HEK293 (cell line): ENCODE measurements at regions not wholly inside any gene's neighbourhood (a gene's known extent, or its start where the extent isn't known, plus 50 kb on each side); places are given as distances from the start of the nearest gene placed in this dataset.

Source experiments
- CTCF ChIP-seq: fragments of 450-650 bp; formaldehyde crosslinking; IDR thresholded peaks from 2 replicates; pipeline ENCODE4 v1.5.1; 2016; ENCODE audit warnings: missing biosample characterization, missing genetic modification characterization
- HOXA7 ChIP-seq: sonication (generic); formaldehyde crosslinking; IDR thresholded peaks from 2 replicates; pipeline ENCODE4 v1.8.1; 2022; ENCODE audit warnings: missing genetic modification reagents, borderline replicate concordance
- ZEB2 ChIP-seq: fragments of 450-650 bp; formaldehyde crosslinking; IDR thresholded peaks from 2 replicates; pipeline ENCODE4 v1.5.1; 2016; ENCODE audit warnings: missing biosample characterization, missing genetic modification characterization
- ZNF138 ChIP-seq: fragments of 450-650 bp; formaldehyde crosslinking; IDR thresholded peaks from 2 replicates; pipeline ENCODE4 v1.5.1; 2016; ENCODE audit warnings: missing biosample characterization, missing genetic modification characterization, borderline replicate concordance
- ZNF24 ChIP-seq: fragments of 450-650 bp; formaldehyde crosslinking; IDR thresholded peaks from 2 replicates; pipeline ENCODE4 v1.5.1; 2016; ENCODE audit warnings: missing biosample characterization, missing genetic modification characterization
- ZNF658 ChIP-seq: fragments of 450-650 bp; formaldehyde crosslinking; IDR thresholded peaks from 2 replicates; pipeline ENCODE4; 2016; ENCODE audit warnings: missing biosample characterization, missing genetic modification characterization
- ZNF776 ChIP-seq: fragments of 450-650 bp; formaldehyde crosslinking; IDR thresholded peaks from 2 replicates; pipeline ENCODE4 v1.5.0; 2017; ENCODE audit warnings: missing biosample characterization, missing genetic modification characterization, borderline replicate concordance

- TF ChIP-seq CTCF (tag by site-specific recombination) (no peak), ZEB2 (tag by site-specific recombination) (no peak), HOXA7 (no peak), ZNF138 (tag by site-specific recombination) (no peak), ZNF776 (tag by site-specific recombination) (no peak), ZNF658 (tag by site-specific recombination) (no peak), ZNF24 (tag by site-specific recombination) (no peak)
Measured at GRCh38 chr5:156245895-156246294, 81.1 kb upstream of the SGCD start.
